Endothelial cell of umbilical vein (primary cell): ENCODE measurements at regions not wholly inside any gene's neighbourhood (a gene's known extent, or its start where the extent isn't known, plus 50 kb on each side); places are given as distances from the start of the nearest gene placed in this dataset.

ENCODE experiments used
- BruUV-seq: library from RNA; stranded (reverse); fragments of 400-500 nt; replicated peaks from 2 replicates; lab custom pipeline; 2021; lab: Mats Ljungman, UMichigan
- CTCF ChIA-PET: fragments of 300-600, 350-600 bp; sonication (Branson Sonifier 250); formaldehyde crosslinking; loops from one replicate; lab custom pipeline; 2021; ENCODE audit warnings: antibody characterized with exemption, inconsistent platforms; lab: Charles Lee
- POLR2A ChIA-PET: fragments of 300-600, 350-600 bp; sonication (Branson Sonifier 250); formaldehyde crosslinking; loops from one replicate; lab custom pipeline; 2021; ENCODE audit warnings: antibody characterized with exemption, inconsistent platforms; lab: Charles Lee
- DNase-seq: peaks from one replicate; pipeline ENCODE4 v3.0.0-alpha.2; 2011; ENCODE audit warnings: low read depth, low spot score
- FAIRE-seq: peaks from 2 replicates; lab custom pipeline; 2011; peaks lifted over from hg19 to GRCh38; lab: Jason Lieb, UNC
- H2AFZ ChIP-seq: 2 replicates; pipeline ENCODE4 v1.6.0; 2012; ENCODE audit warnings: low read depth, low read length, control low read depth, inconsistent platforms
- H3K27ac ChIP-seq: 2 replicates; pipeline ENCODE4 v1.5.1; 2011; ENCODE audit warnings: low read depth, mild to moderate bottlenecking, control low read depth, low read length, moderate library complexity; ENCODE audit not compliant: insufficient read depth
- H3K27me3 ChIP-seq, 2 experiments: 2 replicates each; pipeline versions ENCODE4 v1.6.0 to v1.6.1; 2011; ENCODE audit warnings: low read length in 2 of 2, mixed read lengths in 1 of 2; ENCODE audit not compliant: control insufficient read depth in 2 of 2, insufficient read depth in 2 of 2
- H3K36me3 ChIP-seq, 2 experiments: 2 replicates in 1 of 2; 3 replicates in 1 of 2; pipeline ENCODE4 v1.5.1; 2011; ENCODE audit warnings: low read length in 2 of 2, mild to moderate bottlenecking in 1 of 2, moderate library complexity in 1 of 2; ENCODE audit not compliant: control insufficient read depth in 2 of 2, insufficient read depth in 2 of 2; ENCODE audit errors: extremely low read depth in 1 of 2
- H3K4me1 ChIP-seq: 3 replicates; pipeline ENCODE4 v1.5.1; 2011; ENCODE audit warnings: mild to moderate bottlenecking, low read length; ENCODE audit not compliant: control insufficient read depth, insufficient read depth; ENCODE audit errors: extremely low read depth
- H3K4me2 ChIP-seq: 2 replicates; pipeline ENCODE4 v1.6.1; 2011; ENCODE audit warnings: low read length, control low read depth, mixed read lengths; ENCODE audit not compliant: insufficient read depth
- H3K4me3 ChIP-seq, 3 experiments: fragments of 200-600 bp in 1 of 3; sonication (generic), shearing (Covaris generic) in 1 of 3; replicated peaks in 1 of 3; 2 replicates each; pipeline ENCODE4 v1.5.1; 2011 to 2016; ENCODE audit warnings: control low read depth in 3 of 3, low read length in 3 of 3, mild to moderate bottlenecking in 2 of 3, inconsistent platforms in 1 of 3, low read depth in 1 of 3, moderate library complexity in 1 of 3; ENCODE audit not compliant: insufficient read depth in 1 of 3
- H3K79me2 ChIP-seq: 2 replicates; pipeline ENCODE4 v1.6.0; 2012; ENCODE audit warnings: low read length, inconsistent platforms; ENCODE audit not compliant: control insufficient read depth, insufficient read depth
- H3K9ac ChIP-seq: replicated peaks from 2 replicates; pipeline ENCODE3; 2011; ENCODE audit warnings: low read length, control low read depth; ENCODE audit not compliant: insufficient read depth; ENCODE audit errors: extremely low read depth
- H3K9me1 ChIP-seq: replicated peaks from 3 replicates; pipeline ENCODE4 v1.6.0; 2011; ENCODE audit warnings: mild to moderate bottlenecking, low read length; ENCODE audit not compliant: control insufficient read depth, insufficient read depth; ENCODE audit errors: extremely low read depth
- H3K9me3 ChIP-seq: replicated peaks from 2 replicates; pipeline ENCODE4 v1.5.1; 2012; ENCODE audit warnings: low read length, inconsistent platforms; ENCODE audit not compliant: control insufficient read depth, insufficient read depth
- H4K20me1 ChIP-seq: replicated peaks from 2 replicates; pipeline ENCODE3; 2011; ENCODE audit warnings: mild to moderate bottlenecking, low read length; ENCODE audit not compliant: control insufficient read depth, insufficient read depth; ENCODE audit errors: extremely low read depth
- EZH2 ChIP-seq: IDR thresholded peaks from 2 replicates; pipeline ENCODE4 v1.6.1; 2012; ENCODE audit warnings: borderline replicate concordance, low read depth, mild to moderate bottlenecking, moderate library complexity, low read length, inconsistent platforms; ENCODE audit not compliant: severe bottlenecking
- FOS ChIP-seq: IDR thresholded peaks from 2 replicates; pipeline ENCODE4 v1.6.1; 2011; ENCODE audit warnings: mild to moderate bottlenecking, low read length, moderate library complexity, borderline replicate concordance; ENCODE audit not compliant: insufficient read depth
- GATA2 ChIP-seq: IDR thresholded peaks from 2 replicates; pipeline ENCODE4 v1.7.0; 2011; ENCODE audit warnings: low read depth, mild to moderate bottlenecking, moderate library complexity, mixed read lengths, low read length; ENCODE audit not compliant: insufficient read length, insufficient read depth
- JUN ChIP-seq: IDR thresholded peaks from 2 replicates; pipeline ENCODE4 v1.6.1; 2011; ENCODE audit warnings: borderline replicate concordance, low read depth; ENCODE audit not compliant: insufficient read length, insufficient read depth
- MAX ChIP-seq: IDR thresholded peaks from 2 replicates; pipeline ENCODE4 v1.6.1; 2011; ENCODE audit not compliant: insufficient read depth, insufficient read length
- POLR2A ChIP-seq: IDR thresholded peaks from 2 replicates; pipeline ENCODE4 v1.6.1; 2012; ENCODE audit warnings: low read depth, mild to moderate bottlenecking, control low read depth, low read length
- POLR2AphosphoS5 ChIP-seq: IDR thresholded peaks from 2 replicates; pipeline ENCODE4 v1.6.1; 2012; ENCODE audit warnings: low read depth, mild to moderate bottlenecking, control low read depth, low read length, moderate library complexity; ENCODE audit not compliant: insufficient read depth
- dilution Hi-C: fragments of 300-500 bp; cut with MboI; formaldehyde crosslinking; loops from one replicate; pipeline ENCODE4 v1.15.0; 2019; ENCODE audit warnings: low sequenced_read_pairs; ENCODE audit not compliant: extremely low pct_ligation_motif_present
- intact Hi-C: fragments of 100-400 bp; cut with micrococcal nuclease; formaldehyde crosslinking; loops from one replicate; pipeline ENCODE4 v1.10.0; 2022
- TF ChIP-seq, protein P1 (sequence below), 2 donors: IDR thresholded peaks; 1 replicate in 1 of 2; 2 replicates in 1 of 2; pipeline ENCODE4 v1.5.1; 2011; ENCODE audit warnings: low read length in 2 of 2, mild to moderate bottlenecking in 2 of 2, moderate library complexity in 2 of 2, control low read depth in 1 of 2, inconsistent platforms in 1 of 2, low read depth in 1 of 2; ENCODE audit not compliant: insufficient read depth in 1 of 2; ENCODE audit errors: extremely low read depth in 1 of 2

DNA sequence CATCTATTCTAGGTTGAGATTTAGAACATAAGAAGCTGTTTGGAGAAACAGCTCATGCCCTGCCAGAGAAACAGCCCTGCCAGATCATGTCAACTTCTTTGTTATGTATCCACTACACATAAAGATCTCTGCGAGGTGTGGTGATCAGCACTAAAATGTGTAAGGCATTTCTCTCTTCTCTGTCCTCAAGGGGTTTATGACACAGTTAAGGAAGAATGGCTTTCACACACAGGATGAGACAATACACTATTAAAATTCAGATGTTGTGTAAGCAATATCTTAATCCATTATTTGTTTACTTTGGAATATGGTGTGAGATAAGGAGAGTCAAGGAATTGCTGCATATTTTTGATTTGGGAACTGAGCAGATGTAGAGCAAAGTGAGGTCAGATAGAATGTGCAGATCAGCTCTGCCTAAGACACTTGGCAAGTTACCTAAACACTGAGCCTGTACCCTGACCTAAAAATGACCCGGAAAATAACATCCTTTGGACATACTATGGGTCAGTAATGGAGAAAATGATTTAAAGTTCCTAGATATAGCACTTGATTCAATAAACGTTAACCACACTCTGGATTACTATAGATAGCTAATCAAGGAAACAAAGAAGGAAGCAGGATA, 434.7 kb upstream of the PDZRN3 start:
- no peak for FAIRE-seq
- POLR2A ChIA-PET = no interaction called here
- Histone ChIP-seq H3K36me3 (no peaks in the 10 kb centered on the region), H3K27ac (no peak overlapping the region), H3K4me1 (no peaks in the 10 kb centered on the region), H3K4me3 (no peak overlapping the region), H2AFZ (no peak overlapping the region), H3K9me3 (no peaks in the 10 kb centered on the region), H3K9ac (no peak overlapping the region), H3K79me2 (no peaks in the 10 kb centered on the region), H4K20me1 (no peaks in the 10 kb centered on the region), H3K27me3 (no peaks in the 10 kb centered on the region), H3K4me2 (no peak overlapping the region), H3K9me1 (no peaks in the 10 kb centered on the region)
- intact Hi-C loops = no loop called here
- DNase-seq = no peak
- BruUV-seq = no TSS peak
- TF ChIP-seq JUN = no peak
- CTCF ChIA-PET = no interaction called here
- dilution Hi-C loops = no loop called here

GRCh38 chr3:74057169-74057568, 432.4 kb upstream of the PDZRN3 start:
- Histone ChIP-seq H3K9ac (no peak overlapping the region), H2AFZ (no peak overlapping the region), H3K9me3 (no peaks in the 10 kb centered on the region), H3K9me1 (no peaks in the 10 kb centered on the region), H3K4me3 (no peak overlapping the region), H4K20me1 (no peaks in the 10 kb centered on the region), H3K4me1 (no peaks in the 10 kb centered on the region), H3K27me3 (no peaks in the 10 kb centered on the region), H3K4me2 (no peak overlapping the region), H3K27ac (no peak overlapping the region), H3K36me3 (no peaks in the 10 kb centered on the region), H3K79me2 (no peaks in the 10 kb centered on the region)
- ChIA-PET CTCF (no interaction called here), POLR2A (no interaction called here)
- TF ChIP-seq EZH2 (no peak), POLR2A (no peak), POLR2AphosphoS5 (no peak), JUN (no peak), MAX (no peak), FOS (no peak), GATA2 (no peak)
- TF ChIP-seq, protein P1, sequence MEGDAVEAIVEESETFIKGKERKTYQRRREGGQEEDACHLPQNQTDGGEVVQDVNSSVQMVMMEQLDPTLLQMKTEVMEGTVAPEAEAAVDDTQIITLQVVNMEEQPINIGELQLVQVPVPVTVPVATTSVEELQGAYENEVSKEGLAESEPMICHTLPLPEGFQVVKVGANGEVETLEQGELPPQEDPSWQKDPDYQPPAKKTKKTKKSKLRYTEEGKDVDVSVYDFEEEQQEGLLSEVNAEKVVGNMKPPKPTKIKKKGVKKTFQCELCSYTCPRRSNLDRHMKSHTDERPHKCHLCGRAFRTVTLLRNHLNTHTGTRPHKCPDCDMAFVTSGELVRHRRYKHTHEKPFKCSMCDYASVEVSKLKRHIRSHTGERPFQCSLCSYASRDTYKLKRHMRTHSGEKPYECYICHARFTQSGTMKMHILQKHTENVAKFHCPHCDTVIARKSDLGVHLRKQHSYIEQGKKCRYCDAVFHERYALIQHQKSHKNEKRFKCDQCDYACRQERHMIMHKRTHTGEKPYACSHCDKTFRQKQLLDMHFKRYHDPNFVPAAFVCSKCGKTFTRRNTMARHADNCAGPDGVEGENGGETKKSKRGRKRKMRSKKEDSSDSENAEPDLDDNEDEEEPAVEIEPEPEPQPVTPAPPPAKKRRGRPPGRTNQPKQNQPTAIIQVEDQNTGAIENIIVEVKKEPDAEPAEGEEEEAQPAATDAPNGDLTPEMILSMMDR (IDR thresholded peaks at IDR 0.05; ENCODE audit: extremely low read depth in 1 of 2, insufficient read depth in 1 of 2, low read depth in 1 of 2, low read length in 2 of 2) = no peak
- no TSS peak for BruUV-seq
- FAIRE-seq = no peak
- dilution Hi-C loops = no loop called here
- intact Hi-C loops = no loop called here
- no peak for DNase-seq
